Dermis blood vessel endothelial cell (primary cell): ENCODE measurements at regions not wholly inside any gene's neighbourhood (a gene's known extent, or its start where the extent isn't known, plus 50 kb on each side); places are given as distances from the start of the nearest gene placed in this dataset.
A peak's percentile ranks its signal among the peaks of the same experiment; 100 is the strongest.

ENCODE experiments used
- DNase-seq: peaks from one replicate; pipeline ENCODE4 v3.0.0; 2010

DNA sequence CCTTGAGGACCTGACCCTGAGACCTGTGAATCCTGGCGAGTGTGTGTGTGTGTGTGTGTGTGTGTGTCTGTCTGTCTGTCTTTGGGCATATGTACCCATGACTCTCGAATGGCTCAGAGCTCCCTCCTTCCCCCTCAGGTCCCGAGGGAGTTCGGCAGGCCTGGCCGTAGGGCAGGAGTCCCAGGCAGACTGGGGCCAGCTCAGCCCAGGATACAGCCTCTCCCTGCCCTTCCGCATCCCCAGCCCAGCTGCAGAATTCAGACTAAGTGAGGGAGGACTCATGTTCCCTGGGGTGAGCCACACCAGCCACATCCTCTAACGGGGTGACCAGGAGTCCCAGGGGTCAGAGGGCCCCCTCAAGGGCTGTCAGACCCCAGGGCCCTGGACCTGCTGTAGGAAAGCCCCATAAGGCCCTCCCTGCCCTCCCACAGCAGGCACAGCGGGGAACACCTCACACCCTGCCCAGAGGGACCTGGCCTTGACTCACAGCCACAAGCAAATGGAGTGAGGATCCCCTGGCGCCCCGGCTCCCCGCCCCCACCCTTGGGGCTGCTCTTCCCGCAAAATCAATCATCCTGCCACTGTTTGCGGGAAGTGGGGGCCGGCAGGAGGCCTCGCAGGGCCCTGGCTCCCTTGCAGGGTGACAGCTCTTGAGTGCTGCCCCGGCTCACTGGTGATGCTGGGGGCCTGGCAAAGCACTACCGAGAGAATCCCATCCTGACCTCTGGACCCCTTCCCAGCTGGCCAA lies 101.7 kb upstream of the CASZ1 start:
- DNase-seq = no peak

- DNase-seq = no peak
Observed at GRCh38 chr1:10898921-10899320, 102.5 kb upstream of the CASZ1 start.

DNA sequence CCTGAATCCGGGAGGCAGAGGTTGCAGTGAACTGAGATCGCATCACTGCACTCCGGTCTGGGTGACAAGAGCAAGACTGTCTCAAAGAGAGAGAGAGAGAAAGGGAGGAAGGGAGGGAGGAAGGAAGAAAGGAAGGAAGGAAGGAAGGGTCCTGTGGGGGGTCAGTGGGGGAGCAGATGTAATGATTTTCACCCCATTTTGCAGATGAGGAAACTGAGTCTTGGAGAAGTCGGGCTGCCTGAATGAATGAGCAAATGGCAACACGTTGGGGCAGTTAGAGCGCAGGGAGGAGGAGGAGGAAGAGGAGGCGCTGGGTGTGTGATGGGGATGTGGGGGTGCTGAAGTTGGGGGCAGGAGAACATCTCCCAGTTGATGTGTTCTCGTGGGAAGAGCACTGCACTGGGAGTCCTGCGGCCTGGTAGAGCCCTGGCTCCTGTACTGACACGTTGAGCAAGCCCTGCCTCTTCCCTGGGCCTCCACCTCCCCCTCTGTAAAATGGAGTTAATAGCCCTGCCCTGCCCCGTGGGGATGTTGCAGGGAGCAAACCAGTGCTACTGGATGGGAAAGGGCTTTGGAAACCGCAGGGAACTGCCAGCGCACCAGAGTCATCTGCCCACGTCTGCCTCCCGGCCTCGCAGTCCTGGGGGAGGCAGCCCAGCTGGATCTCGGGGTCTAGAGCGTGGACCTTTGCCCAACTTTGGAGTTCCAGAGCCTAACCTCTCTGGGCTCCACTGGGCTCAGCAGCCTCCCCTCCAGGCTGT lies 103.2 kb upstream of the CASZ1 start:
- no peak for DNase-seq

DNA sequence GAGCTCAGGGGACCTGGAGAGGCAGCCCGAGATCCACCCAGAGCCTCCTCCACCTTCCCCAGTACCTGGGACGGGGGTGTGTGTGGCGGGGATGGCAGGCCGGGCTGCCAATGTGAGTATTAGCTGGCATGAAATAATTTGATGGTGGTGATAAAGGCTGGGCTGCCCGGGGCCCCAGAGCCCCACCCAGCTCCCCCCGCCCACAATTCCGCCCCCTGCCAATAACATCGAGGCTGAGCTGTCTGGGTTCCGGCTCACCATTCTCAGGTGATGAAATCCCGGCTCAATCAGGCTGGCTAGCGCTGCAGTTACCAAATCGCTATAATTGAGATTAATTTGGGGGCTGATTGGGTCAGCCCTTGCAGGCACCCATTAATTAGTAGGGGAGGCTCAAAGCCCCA lies 103.8 kb upstream of the CASZ1 start:
- DNase-seq = no peak

DNA sequence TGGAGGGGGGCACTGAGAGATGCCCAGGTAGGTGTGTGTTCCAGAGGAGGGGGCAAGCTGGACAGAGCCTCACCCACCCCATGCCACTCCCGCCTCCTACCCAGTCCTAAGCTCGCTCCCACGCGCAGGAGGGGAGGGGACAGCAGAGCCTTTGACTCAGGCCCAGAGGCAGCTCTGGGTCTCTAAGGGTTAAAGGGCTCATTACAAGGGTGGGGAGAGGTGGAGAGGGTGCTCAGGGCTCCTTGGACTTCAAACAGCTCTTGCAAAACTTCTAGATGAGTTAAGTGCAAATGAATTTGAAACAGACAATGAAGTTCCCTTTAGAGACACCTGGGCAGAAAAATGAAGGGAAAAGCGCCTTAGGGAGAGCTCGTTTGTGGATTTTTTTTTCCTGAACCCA lies 104.2 kb upstream of the CASZ1 start:
- DNase-seq = no peak

- peak; percentile 42 for DNase-seq
Observed at GRCh38 chr1:10901091-10901890, 104.8 kb upstream of the CASZ1 start.

DNA sequence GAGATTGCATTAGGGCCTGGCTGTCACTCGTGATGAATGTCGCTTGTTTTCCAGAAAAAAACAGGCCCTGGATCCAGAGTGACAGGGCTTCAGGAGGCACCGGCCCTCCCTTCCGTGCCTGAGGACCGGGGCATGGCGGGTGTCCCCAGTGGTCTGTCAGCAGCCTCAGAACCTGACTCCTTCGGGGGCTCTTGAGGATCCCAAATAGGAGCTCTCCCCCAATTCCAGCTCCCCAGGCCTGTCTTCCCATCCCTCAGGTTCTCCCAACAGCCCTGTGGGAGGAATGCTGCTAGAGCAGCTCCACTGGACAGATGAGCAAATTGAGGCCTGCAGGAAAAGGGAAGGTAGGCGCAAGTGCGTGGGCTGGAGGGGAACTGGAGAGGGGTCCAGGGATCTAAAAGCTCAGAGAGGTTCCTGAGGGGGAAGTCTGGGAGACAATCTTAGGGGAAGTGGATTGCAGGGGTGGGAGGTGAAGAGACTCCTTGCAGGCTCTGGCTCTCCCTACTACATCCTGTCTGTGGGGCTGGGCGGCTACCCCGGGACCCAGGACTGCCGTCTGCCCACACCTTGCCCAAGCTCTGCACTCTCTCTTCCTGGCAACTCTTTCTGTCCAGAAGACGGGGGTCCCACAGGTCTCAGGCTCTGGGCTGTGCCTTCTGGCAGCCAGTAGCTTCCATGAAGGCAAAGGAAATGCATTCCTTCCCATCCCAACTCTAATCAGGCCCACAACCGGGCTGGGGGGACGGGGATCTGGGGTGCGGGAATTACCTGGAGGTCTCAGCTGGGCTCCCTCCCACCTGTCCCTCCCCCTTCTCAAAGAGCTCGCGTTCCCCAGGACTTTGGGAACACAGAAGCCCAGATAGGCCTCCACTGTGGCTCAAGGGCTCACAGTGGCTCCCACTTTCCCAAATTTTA lies 105.7 kb upstream of the CASZ1 start:
- no peak for DNase-seq

- no peak for DNase-seq
Observed at GRCh38 chr1:10903421-10903820, 107.0 kb upstream of the CASZ1 start.

DNA sequence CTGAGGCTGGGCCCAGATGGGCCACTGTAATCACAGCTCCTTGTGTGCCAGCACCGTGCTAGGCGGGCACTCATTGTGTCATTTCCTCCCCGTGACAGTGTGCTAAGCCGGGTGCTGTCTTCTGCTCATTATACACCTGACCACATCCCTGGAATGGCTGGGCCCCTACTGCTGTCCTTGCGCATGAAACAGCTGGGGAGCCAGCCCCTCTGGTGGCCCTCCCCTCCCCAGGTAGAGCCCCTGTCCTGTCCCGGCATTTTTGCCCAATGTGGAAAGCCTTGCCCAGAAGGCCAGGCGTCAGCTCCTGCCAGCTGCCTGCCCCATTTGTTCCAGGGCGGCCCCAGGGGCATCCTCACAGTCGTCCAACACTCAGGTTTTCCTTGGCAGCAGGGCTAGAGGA lies 107.4 kb upstream of the CASZ1 start:
- no peak for DNase-seq

GRCh38 chr1:10904396-10905358 lies 107.8 kb upstream of the TARDBP start:
- no peak for DNase-seq

DNA sequence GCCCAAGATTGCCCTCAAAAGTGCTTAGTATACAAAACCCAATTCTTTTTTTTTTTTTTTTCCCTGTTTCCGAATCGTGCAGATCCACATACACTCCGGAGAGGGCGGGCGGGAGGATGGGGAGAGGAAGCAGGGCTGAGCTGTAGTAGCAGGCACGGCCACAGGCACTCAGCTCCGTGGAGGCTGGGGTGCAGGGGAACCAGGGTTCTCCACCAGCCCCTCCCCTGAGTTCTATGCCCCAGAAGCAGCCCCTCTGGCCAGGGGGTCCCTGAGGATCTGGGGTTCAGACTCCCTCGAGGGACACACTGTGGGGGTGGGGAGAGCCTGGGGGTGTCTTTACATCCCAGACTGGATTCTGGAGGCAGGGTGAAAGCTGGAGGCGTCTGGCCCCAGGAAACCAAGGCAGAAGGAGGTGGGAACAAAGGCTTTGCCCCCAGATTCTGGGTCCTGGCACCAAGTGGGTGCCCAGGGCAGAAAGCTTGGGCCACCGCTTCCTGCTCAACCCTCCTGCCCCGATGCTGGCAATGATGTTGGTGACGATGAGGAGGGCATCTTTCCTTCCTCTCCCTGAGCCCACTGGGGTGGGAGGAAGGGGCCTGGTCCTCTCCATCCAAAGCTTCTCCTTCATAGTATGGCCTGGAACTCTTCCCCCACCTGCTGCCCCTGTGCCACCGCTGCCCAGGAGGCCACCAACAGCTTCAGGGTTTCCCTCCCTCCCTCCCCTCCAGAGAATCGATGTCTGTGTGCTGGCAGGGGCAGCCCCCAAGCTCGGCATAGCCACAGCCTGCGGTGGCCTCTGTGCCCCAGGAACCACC lies 106.4 kb upstream of the TARDBP start:
- DNase-seq = no peak

- no peak for DNase-seq
Observed at GRCh38 chr1:10906866-10907519, 105.5 kb upstream of the TARDBP start.

- DNase-seq = no peak
Observed at GRCh38 chr1:10908266-10908665, 104.2 kb upstream of the TARDBP start.

GRCh38 chr1:10909697-10910680 lies 102.5 kb upstream of the TARDBP start:
- DNase-seq = peak; percentile 58

DNA sequence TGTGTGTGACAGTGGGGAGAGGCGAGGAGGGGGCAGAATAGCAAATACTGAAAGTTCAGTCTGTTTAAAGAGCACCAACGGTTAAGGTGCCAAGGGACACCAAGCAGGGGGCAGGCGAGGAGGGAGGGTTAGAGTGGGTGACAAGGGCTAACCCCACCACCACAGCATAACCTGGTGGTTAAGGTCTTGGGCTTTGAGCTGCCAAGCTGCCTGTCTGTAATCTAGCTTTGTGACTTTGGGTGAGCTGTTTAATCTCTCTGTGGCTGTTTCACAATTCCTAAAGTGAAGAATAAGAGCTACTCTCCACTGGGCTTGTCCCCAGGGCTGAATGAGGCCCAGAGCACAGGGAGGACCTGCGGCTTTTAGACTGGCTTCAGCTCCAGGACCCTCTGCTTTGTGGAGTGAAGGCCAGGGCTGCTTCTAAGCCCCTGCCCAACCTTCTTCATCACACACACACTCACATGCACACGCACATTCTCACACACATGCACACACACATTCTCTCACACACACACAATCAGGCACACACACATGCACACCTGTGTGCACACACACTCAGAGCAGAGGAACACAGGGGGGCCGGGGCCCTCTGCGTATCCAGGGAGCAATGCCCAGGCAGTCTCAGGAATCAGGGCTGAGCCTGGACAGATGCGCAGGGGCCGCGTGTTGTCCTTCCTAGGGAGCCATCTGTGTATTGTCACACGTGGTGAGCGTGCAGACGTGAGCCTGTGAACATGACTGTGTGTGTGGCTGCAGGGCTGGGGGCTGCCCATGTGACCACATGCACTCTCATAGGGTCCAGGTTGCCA lies 101.6 kb upstream of the TARDBP start:
- DNase-seq = no peak

GRCh38 chr1:10911490-10912166 lies 100.8 kb upstream of the TARDBP start:
- DNase-seq = no peak

- no peak for DNase-seq
Observed at GRCh38 chr1:10912441-10912840, 100.0 kb upstream of the TARDBP start.
